AG10803 (cell line): ENCODE measurements at regions not wholly inside any gene's neighbourhood (a gene's known extent, or its start where the extent isn't known, plus 50 kb on each side); places are given as distances from the start of the nearest gene placed in this dataset.

ENCODE experiments used
- DNase-seq: peaks from one replicate; pipeline ENCODE4 v3.0.0; 2010; ENCODE audit warnings: low read depth
- H3K4me3 ChIP-seq: 2 replicates; pipeline ENCODE4 v1.5.1; 2011; ENCODE audit warnings: mild to moderate bottlenecking, low read length, control low read depth
- CTCF ChIP-seq: conservative IDR thresholded peaks from 2 replicates; pipeline ENCODE4 v1.5.1; 2011; ENCODE audit warnings: mild to moderate bottlenecking, low read length, control low read depth, inconsistent platforms

GRCh38 chr16:73326770-73327470, 279.0 kb upstream of the ZFHX3 start:
- no peak for DNase-seq
- no peak overlapping the region for H3K4me3 ChIP-seq
- no peak for TF ChIP-seq CTCF

GRCh38 chr16:73326221-73326620, 278.3 kb upstream of the ZFHX3 start:
- no peak for DNase-seq
- no peak overlapping the region for H3K4me3 ChIP-seq
- no peak for TF ChIP-seq CTCF

GRCh38 chr16:73323880-73324279, 276.0 kb upstream of the ZFHX3 start:
- DNase-seq, result no peak
- no peak overlapping the region for H3K4me3 ChIP-seq
- TF ChIP-seq CTCF, result no peak

- DNase-seq, result no peak
- no peak for TF ChIP-seq CTCF
Measured at GRCh38 chr16:73322856-73323255, 274.9 kb upstream of the ZFHX3 start.

GRCh38 chr16:73321853-73322252, 273.9 kb upstream of the ZFHX3 start:
- no peak for TF ChIP-seq CTCF
- no peak for DNase-seq
- no peak overlapping the region for H3K4me3 ChIP-seq

More at GRCh38 chr16:73322856-73323255, 274.9 kb upstream of the ZFHX3 start:
- H3K4me3 ChIP-seq, result no peak overlapping the region

- no peak overlapping the region for H3K4me3 ChIP-seq
- DNase-seq, result no peak
- TF ChIP-seq CTCF, result no peak
Measured at GRCh38 chr16:73319737-73320136, 271.8 kb upstream of the ZFHX3 start.

- no peak overlapping the region for H3K4me3 ChIP-seq
- TF ChIP-seq CTCF, result no peak
- no peak for DNase-seq
Measured at GRCh38 chr16:73319261-73319660, 271.3 kb upstream of the ZFHX3 start.
